HuH-7.5 (cell line): ENCODE measurements at regions not wholly inside any gene's neighbourhood (a gene's known extent, or its start where the extent isn't known, plus 50 kb on each side); places are given as distances from the start of the nearest gene placed in this dataset.
"Not testable (repeated sequence)": the region's sequence is repeated elsewhere in the genome, so short reads cannot be mapped to it uniquely, and the experiment has no call there.

ENCODE experiments used
- DNase-seq: peaks from one replicate; pipeline ENCODE4 v3.0.0; 2011; ENCODE audit warnings: low spot score

GRCh38 chr10:34908481-34908880 lies 93.4 kb upstream of the PARD3 start:
- DNase-seq = no peak

GRCh38 chr10:34907743-34908430 lies 92.8 kb upstream of the PARD3 start:
- DNase-seq = no peak

- DNase-seq = peak; percentile 17
Observed at GRCh38 chr10:34906067-34906965, 91.2 kb upstream of the PARD3 start.

- DNase-seq = no peak
Observed at GRCh38 chr10:34905200-34905927, 90.3 kb upstream of the PARD3 start.

- DNase-seq = no peak
Observed at GRCh38 chr10:34904191-34904590, 89.1 kb upstream of the PARD3 start.

GRCh38 chr10:34899161-34899560 lies 84.1 kb upstream of the PARD3 start:
- DNase-seq = no peak

- no peak for DNase-seq
Observed at GRCh38 chr10:34895977-34896376, 80.9 kb upstream of the PARD3 start.

GRCh38 chr10:34895046-34895445 lies 80.0 kb upstream of the PARD3 start:
- not testable (repeated sequence) for DNase-seq

- DNase-seq = not testable (repeated sequence)
Observed at GRCh38 chr10:34892521-34892920, 77.4 kb upstream of the PARD3 start.

GRCh38 chr10:34890939-34891338 lies 75.8 kb upstream of the PARD3 start:
- no peak for DNase-seq

- DNase-seq = no peak
Observed at GRCh38 chr10:34889004-34889869, 74.1 kb upstream of the PARD3 start.

GRCh38 chr10:34886906-34887642 lies 72.0 kb upstream of the PARD3 start:
- no peak for DNase-seq

GRCh38 chr10:34885898-34886297 lies 70.8 kb upstream of the PARD3 start:
- no peak for DNase-seq

- no peak for DNase-seq
Observed at GRCh38 chr10:34885011-34885410, 69.9 kb upstream of the PARD3 start.

- no peak for DNase-seq
Observed at GRCh38 chr10:34884272-34884952, 69.3 kb upstream of the PARD3 start.

- no peak for DNase-seq
Observed at GRCh38 chr10:34880817-34881216, 65.7 kb upstream of the PARD3 start.

- not testable (repeated sequence) for DNase-seq
Observed at GRCh38 chr10:34878651-34879050, 63.6 kb upstream of the PARD3 start.

- no peak for DNase-seq
Observed at GRCh38 chr10:34875061-34875460, 60.0 kb upstream of the PARD3 start.

- no peak for DNase-seq
Observed at GRCh38 chr10:34872820-34873219, 57.7 kb upstream of the PARD3 start.

- DNase-seq = no peak
Observed at GRCh38 chr10:34869135-34869836, 54.2 kb upstream of the PARD3 start.
